Activated CD4-positive, alpha-beta T cell treated with anti-CD3 and anti-CD28 coated beads, Interleukin-2, amount 10 ng/mL, durations not matched to agents 7 days and 5 days (primary cell): ENCODE measurements at regions not wholly inside any gene's neighbourhood (a gene's known extent, or its start where the extent isn't known, plus 50 kb on each side); places are given as distances from the start of the nearest gene placed in this dataset.

Experiments
- CTCF ChIA-PET: fragments of 350-600 bp; sonication (Branson Sonifier 250); formaldehyde crosslinking; loops from one replicate; lab custom pipeline; 2021; ENCODE audit warnings: antibody characterized with exemption; lab: Charles Lee
- POLR2A ChIA-PET: fragments of 350-600 bp; sonication (Branson Sonifier 250); formaldehyde crosslinking; loops from one replicate; lab custom pipeline; 2021; ENCODE audit warnings: antibody characterized with exemption; lab: Charles Lee
- DNase-seq: peaks from one replicate; pipeline ENCODE4 v3.0.0-alpha.2; 2020
- H3K27ac Mint-ChIP-seq: one replicate; pipeline ENCODE4 v1.8.0; 2021; ENCODE audit warnings: mild to moderate bottlenecking, moderate library complexity, mixed read lengths
- H3K27me3 Mint-ChIP-seq: one replicate; pipeline ENCODE4 v1.8.0; 2021; ENCODE audit warnings: mixed read lengths
- H3K36me3 Mint-ChIP-seq: one replicate; pipeline ENCODE4 v1.8.0; 2021; ENCODE audit warnings: low read depth, mixed read lengths
- H3K4me1 Mint-ChIP-seq: one replicate; pipeline ENCODE4 v1.8.0; 2021; ENCODE audit warnings: mixed read lengths
- H3K4me3 Mint-ChIP-seq: one replicate; pipeline ENCODE4 v1.8.0; 2021; ENCODE audit warnings: mild to moderate bottlenecking, moderate library complexity, mixed read lengths
- H3K9me3 Mint-ChIP-seq: one replicate; pipeline ENCODE4 v1.8.0; 2021; ENCODE audit warnings: mixed read lengths

- H3K36me3 Mint-ChIP-seq: no peaks in the 10 kb centered on the region
- no peaks in the 10 kb centered on the region for H3K4me1 Mint-ChIP-seq
- peaks cover 23% of the 10 kb centered on the region for H3K27me3 Mint-ChIP-seq
- POLR2A ChIA-PET: no interaction called here
- CTCF ChIA-PET: interaction anchor here (0.6 to 7.5 kb wide), 5 partner anchors 9 to 314 kb away, joined by 3 to 35 read pairs (median 5); no protein-coding TSS in a partner anchor
- H3K9me3 Mint-ChIP-seq: no peaks in the 10 kb centered on the region
- no peak overlapping the region for H3K27ac Mint-ChIP-seq
- DNase-seq: no peak
- no peak overlapping the region for H3K4me3 Mint-ChIP-seq
Measured at GRCh38 chr2:224283466-224283965, 118.4 kb downstream of the FAM124B start.

GRCh38 chr2:224281374-224281773, 120.5 kb downstream of the FAM124B start:
- Mint-ChIP-seq H3K27ac (no peak overlapping the region), H3K36me3 (no peaks in the 10 kb centered on the region), H3K4me1 (no peaks in the 10 kb centered on the region), H3K9me3 (no peaks in the 10 kb centered on the region), H3K27me3 (peaks cover 24% of the 10 kb centered on the region), H3K4me3 (no peak overlapping the region)
- no peak for DNase-seq
- POLR2A ChIA-PET: no interaction called here
- CTCF ChIA-PET: interaction anchor here (2.6 to 7.5 kb wide), 2 partner anchors 287 to 312 kb away, joined by 17 to 35 read pairs; no protein-coding TSS in a partner anchor

- no peak overlapping the region for H3K4me3 Mint-ChIP-seq
- POLR2A ChIA-PET: no interaction called here
- H3K9me3 Mint-ChIP-seq: no peaks in the 10 kb centered on the region
- CTCF ChIA-PET: no interaction called here
- no peak overlapping the region for H3K27ac Mint-ChIP-seq
- H3K4me1 Mint-ChIP-seq: no peaks in the 10 kb centered on the region
- no peak for DNase-seq
- no peaks in the 10 kb centered on the region for H3K36me3 Mint-ChIP-seq
- H3K27me3 Mint-ChIP-seq: peaks cover 18% of the 10 kb centered on the region
Measured at GRCh38 chr2:224278531-224278930, 123.4 kb downstream of the FAM124B start.

GRCh38 chr2:224276251-224276650, 125.7 kb downstream of the FAM124B start:
- ChIA-PET CTCF (no interaction called here), POLR2A (no interaction called here)
- no peak for DNase-seq
- no peaks in the 10 kb centered on the region for H3K4me1 Mint-ChIP-seq
- no peaks in the 10 kb centered on the region for H3K9me3 Mint-ChIP-seq
- no peak overlapping the region for H3K4me3 Mint-ChIP-seq
- H3K27me3 Mint-ChIP-seq: peaks cover 25% of the 10 kb centered on the region
- no peaks in the 10 kb centered on the region for H3K36me3 Mint-ChIP-seq
- H3K27ac Mint-ChIP-seq: no peak overlapping the region

GRCh38 chr2:224272237-224272910, 129.5 kb downstream of the FAM124B start:
- H3K36me3 Mint-ChIP-seq: no peaks in the 10 kb centered on the region

GRCh38 chr2:224271617-224272236, 130.2 kb downstream of the FAM124B start:
- Mint-ChIP-seq H3K27ac (no peak overlapping the region), H3K36me3 (no peaks in the 10 kb centered on the region), H3K27me3 (peaks cover 16% of the 10 kb centered on the region), H3K4me1 (no peaks in the 10 kb centered on the region), H3K9me3 (no peaks in the 10 kb centered on the region), H3K4me3 (no peak overlapping the region)
- POLR2A ChIA-PET: no interaction called here
- CTCF ChIA-PET: no interaction called here
- no peak for DNase-seq

More at GRCh38 chr2:224272237-224272910, 129.5 kb downstream of the FAM124B start:
- CTCF ChIA-PET: no interaction called here
- Mint-ChIP-seq H3K27ac (no peak overlapping the region), H3K4me3 (no peak overlapping the region), H3K4me1 (no peaks in the 10 kb centered on the region), H3K27me3 (peaks cover 15% of the 10 kb centered on the region), H3K9me3 (no peaks in the 10 kb centered on the region)
- DNase-seq: no peak
- POLR2A ChIA-PET: no interaction called here

- Mint-ChIP-seq H3K36me3 (no peaks in the 10 kb centered on the region), H3K27ac (no peak overlapping the region), H3K9me3 (no peaks in the 10 kb centered on the region), H3K4me1 (no peaks in the 10 kb centered on the region), H3K4me3 (no peak overlapping the region), H3K27me3 (peaks cover 18% of the 10 kb centered on the region)
- ChIA-PET CTCF (no interaction called here), POLR2A (no interaction called here)
- no peak for DNase-seq
Measured at GRCh38 chr2:224268441-224268840, 133.5 kb downstream of the FAM124B start.

GRCh38 chr2:224264259-224264658, 137.6 kb downstream of the FAM124B start:
- CTCF ChIA-PET: no interaction called here
- DNase-seq: no peak
- Mint-ChIP-seq H3K9me3 (no peaks in the 10 kb centered on the region), H3K27ac (no peak overlapping the region), H3K36me3 (no peaks in the 10 kb centered on the region), H3K4me1 (peaks cover 4% of the 10 kb centered on the region), H3K27me3 (peaks cover 14% of the 10 kb centered on the region), H3K4me3 (no peak overlapping the region)
- POLR2A ChIA-PET: no interaction called here

GRCh38 chr2:224263571-224264043, 138.3 kb downstream of the FAM124B start:
- Mint-ChIP-seq H3K27me3 (peaks cover 14% of the 10 kb centered on the region), H3K4me1 (peaks cover 4% of the 10 kb centered on the region), H3K4me3 (no peak overlapping the region), H3K27ac (no peak overlapping the region), H3K36me3 (no peaks in the 10 kb centered on the region), H3K9me3 (no peaks in the 10 kb centered on the region)
- CTCF ChIA-PET: no interaction called here
- POLR2A ChIA-PET: no interaction called here
- DNase-seq: no peak

- Mint-ChIP-seq H3K4me1 (peaks cover 4% of the 10 kb centered on the region), H3K27ac (no peak overlapping the region), H3K36me3 (no peaks in the 10 kb centered on the region), H3K9me3 (no peaks in the 10 kb centered on the region), H3K27me3 (peaks cover 19% of the 10 kb centered on the region), H3K4me3 (no peak overlapping the region)
- DNase-seq: no peak
- ChIA-PET CTCF (interaction anchor here (1.2 kb wide), 1 partner anchor 21 kb away, joined by 3 read pairs; no protein-coding TSS in a partner anchor), POLR2A (no interaction called here)
Measured at GRCh38 chr2:224261326-224261725, 140.6 kb downstream of the FAM124B start.

- Mint-ChIP-seq H3K9me3 (no peaks in the 10 kb centered on the region), H3K27ac (no peak overlapping the region), H3K4me3 (no peak overlapping the region), H3K27me3 (peaks cover 16% of the 10 kb centered on the region), H3K36me3 (no peaks in the 10 kb centered on the region), H3K4me1 (peaks cover 4% of the 10 kb centered on the region)
- POLR2A ChIA-PET: no interaction called here
- DNase-seq: no peak
- CTCF ChIA-PET: no interaction called here
Measured at GRCh38 chr2:224260372-224261020, 141.4 kb downstream of the FAM124B start.

GRCh38 chr2:224259831-224260230, 142.1 kb downstream of the FAM124B start:
- ChIA-PET CTCF (no interaction called here), POLR2A (no interaction called here)
- Mint-ChIP-seq H3K36me3 (no peaks in the 10 kb centered on the region), H3K27me3 (peaks cover 14% of the 10 kb centered on the region), H3K4me1 (peaks cover 4% of the 10 kb centered on the region), H3K27ac (no peak overlapping the region), H3K4me3 (no peak overlapping the region), H3K9me3 (no peaks in the 10 kb centered on the region)
- DNase-seq: no peak

GRCh38 chr2:224258059-224258458, 143.8 kb downstream of the FAM124B start:
- no peak overlapping the region for H3K4me3 Mint-ChIP-seq
- POLR2A ChIA-PET: no interaction called here

More at GRCh38 chr2:224258059-224258458, 143.8 kb downstream of the FAM124B start:
- H3K4me1 Mint-ChIP-seq: peaks cover 4% of the 10 kb centered on the region
- no peaks in the 10 kb centered on the region for H3K9me3 Mint-ChIP-seq
- CTCF ChIA-PET: no interaction called here
- H3K36me3 Mint-ChIP-seq: no peaks in the 10 kb centered on the region
- no peak for DNase-seq
- peaks cover 20% of the 10 kb centered on the region for H3K27me3 Mint-ChIP-seq
- no peak overlapping the region for H3K27ac Mint-ChIP-seq
